Endothelial cell of umbilical vein (primary cell): ENCODE measurements at regions not wholly inside any gene's neighbourhood (a gene's known extent, or its start where the extent isn't known, plus 50 kb on each side); places are given as distances from the start of the nearest gene placed in this dataset.

ENCODE experiments used
- BruUV-seq: library from RNA; stranded (reverse); fragments of 400-500 nt; replicated peaks from 2 replicates; lab custom pipeline; 2021; lab: Mats Ljungman, UMichigan
- CTCF ChIA-PET: fragments of 300-600, 350-600 bp; sonication (Branson Sonifier 250); formaldehyde crosslinking; loops from one replicate; lab custom pipeline; 2021; ENCODE audit warnings: antibody characterized with exemption, inconsistent platforms; lab: Charles Lee
- POLR2A ChIA-PET: fragments of 300-600, 350-600 bp; sonication (Branson Sonifier 250); formaldehyde crosslinking; loops from one replicate; lab custom pipeline; 2021; ENCODE audit warnings: antibody characterized with exemption, inconsistent platforms; lab: Charles Lee
- DNase-seq: peaks from one replicate; pipeline ENCODE4 v3.0.0-alpha.2; 2011; ENCODE audit warnings: low read depth, low spot score
- FAIRE-seq: peaks from 2 replicates; lab custom pipeline; 2011; peaks lifted over from hg19 to GRCh38; lab: Jason Lieb, UNC
- H2AFZ ChIP-seq: 2 replicates; pipeline ENCODE4 v1.6.0; 2012; ENCODE audit warnings: low read depth, low read length, control low read depth, inconsistent platforms
- H3K27ac ChIP-seq: 2 replicates; pipeline ENCODE4 v1.5.1; 2011; ENCODE audit warnings: low read depth, mild to moderate bottlenecking, control low read depth, low read length, moderate library complexity; ENCODE audit not compliant: insufficient read depth
- H3K27me3 ChIP-seq, 2 experiments: 2 replicates each; pipeline versions ENCODE4 v1.6.0 to v1.6.1; 2011; ENCODE audit warnings: low read length in 2 of 2, mixed read lengths in 1 of 2; ENCODE audit not compliant: control insufficient read depth in 2 of 2, insufficient read depth in 2 of 2
- H3K36me3 ChIP-seq, 2 experiments: 2 replicates in 1 of 2; 3 replicates in 1 of 2; pipeline ENCODE4 v1.5.1; 2011; ENCODE audit warnings: low read length in 2 of 2, mild to moderate bottlenecking in 1 of 2, moderate library complexity in 1 of 2; ENCODE audit not compliant: control insufficient read depth in 2 of 2, insufficient read depth in 2 of 2; ENCODE audit errors: extremely low read depth in 1 of 2
- H3K4me1 ChIP-seq: 3 replicates; pipeline ENCODE4 v1.5.1; 2011; ENCODE audit warnings: mild to moderate bottlenecking, low read length; ENCODE audit not compliant: control insufficient read depth, insufficient read depth; ENCODE audit errors: extremely low read depth
- H3K4me2 ChIP-seq: 2 replicates; pipeline ENCODE4 v1.6.1; 2011; ENCODE audit warnings: low read length, control low read depth, mixed read lengths; ENCODE audit not compliant: insufficient read depth
- H3K4me3 ChIP-seq, 3 experiments: fragments of 200-600 bp in 1 of 3; sonication (generic), shearing (Covaris generic) in 1 of 3; replicated peaks in 1 of 3; 2 replicates each; pipeline ENCODE4 v1.5.1; 2011 to 2016; ENCODE audit warnings: control low read depth in 3 of 3, low read length in 3 of 3, mild to moderate bottlenecking in 2 of 3, inconsistent platforms in 1 of 3, low read depth in 1 of 3, moderate library complexity in 1 of 3; ENCODE audit not compliant: insufficient read depth in 1 of 3
- H3K79me2 ChIP-seq: 2 replicates; pipeline ENCODE4 v1.6.0; 2012; ENCODE audit warnings: low read length, inconsistent platforms; ENCODE audit not compliant: control insufficient read depth, insufficient read depth
- H3K9ac ChIP-seq: replicated peaks from 2 replicates; pipeline ENCODE3; 2011; ENCODE audit warnings: low read length, control low read depth; ENCODE audit not compliant: insufficient read depth; ENCODE audit errors: extremely low read depth
- H3K9me1 ChIP-seq: replicated peaks from 3 replicates; pipeline ENCODE4 v1.6.0; 2011; ENCODE audit warnings: mild to moderate bottlenecking, low read length; ENCODE audit not compliant: control insufficient read depth, insufficient read depth; ENCODE audit errors: extremely low read depth
- H3K9me3 ChIP-seq: replicated peaks from 2 replicates; pipeline ENCODE4 v1.5.1; 2012; ENCODE audit warnings: low read length, inconsistent platforms; ENCODE audit not compliant: control insufficient read depth, insufficient read depth
- H4K20me1 ChIP-seq: replicated peaks from 2 replicates; pipeline ENCODE3; 2011; ENCODE audit warnings: mild to moderate bottlenecking, low read length; ENCODE audit not compliant: control insufficient read depth, insufficient read depth; ENCODE audit errors: extremely low read depth
- EZH2 ChIP-seq: IDR thresholded peaks from 2 replicates; pipeline ENCODE4 v1.6.1; 2012; ENCODE audit warnings: borderline replicate concordance, low read depth, mild to moderate bottlenecking, moderate library complexity, low read length, inconsistent platforms; ENCODE audit not compliant: severe bottlenecking
- FOS ChIP-seq: IDR thresholded peaks from 2 replicates; pipeline ENCODE4 v1.6.1; 2011; ENCODE audit warnings: mild to moderate bottlenecking, low read length, moderate library complexity, borderline replicate concordance; ENCODE audit not compliant: insufficient read depth
- GATA2 ChIP-seq: IDR thresholded peaks from 2 replicates; pipeline ENCODE4 v1.7.0; 2011; ENCODE audit warnings: low read depth, mild to moderate bottlenecking, moderate library complexity, mixed read lengths, low read length; ENCODE audit not compliant: insufficient read length, insufficient read depth
- JUN ChIP-seq: IDR thresholded peaks from 2 replicates; pipeline ENCODE4 v1.6.1; 2011; ENCODE audit warnings: borderline replicate concordance, low read depth; ENCODE audit not compliant: insufficient read length, insufficient read depth
- MYC ChIP-seq: IDR thresholded peaks from one replicate; pipeline ENCODE4 v1.6.1; 2011; ENCODE audit warnings: mild to moderate bottlenecking, low read depth, low read length
- POLR2A ChIP-seq: IDR thresholded peaks from 2 replicates; pipeline ENCODE4 v1.6.1; 2012; ENCODE audit warnings: low read depth, mild to moderate bottlenecking, control low read depth, low read length
- POLR2AphosphoS5 ChIP-seq: IDR thresholded peaks from 2 replicates; pipeline ENCODE4 v1.6.1; 2012; ENCODE audit warnings: low read depth, mild to moderate bottlenecking, control low read depth, low read length, moderate library complexity; ENCODE audit not compliant: insufficient read depth
- dilution Hi-C: fragments of 300-500 bp; cut with MboI; formaldehyde crosslinking; loops from one replicate; pipeline ENCODE4 v1.15.0; 2019; ENCODE audit warnings: low sequenced_read_pairs; ENCODE audit not compliant: extremely low pct_ligation_motif_present
- intact Hi-C: fragments of 100-400 bp; cut with micrococcal nuclease; formaldehyde crosslinking; loops from one replicate; pipeline ENCODE4 v1.10.0; 2022
- TF ChIP-seq, protein P1 (sequence below), 2 donors: IDR thresholded peaks; 1 replicate in 1 of 2; 2 replicates in 1 of 2; pipeline ENCODE4 v1.5.1; 2011; ENCODE audit warnings: low read length in 2 of 2, mild to moderate bottlenecking in 2 of 2, moderate library complexity in 2 of 2, control low read depth in 1 of 2, inconsistent platforms in 1 of 2, low read depth in 1 of 2; ENCODE audit not compliant: insufficient read depth in 1 of 2; ENCODE audit errors: extremely low read depth in 1 of 2
- TF ChIP-seq, protein P2 (sequence below): IDR thresholded peaks from 2 replicates; pipeline ENCODE4 v1.6.1; 2011; ENCODE audit not compliant: insufficient read depth, insufficient read length

DNA sequence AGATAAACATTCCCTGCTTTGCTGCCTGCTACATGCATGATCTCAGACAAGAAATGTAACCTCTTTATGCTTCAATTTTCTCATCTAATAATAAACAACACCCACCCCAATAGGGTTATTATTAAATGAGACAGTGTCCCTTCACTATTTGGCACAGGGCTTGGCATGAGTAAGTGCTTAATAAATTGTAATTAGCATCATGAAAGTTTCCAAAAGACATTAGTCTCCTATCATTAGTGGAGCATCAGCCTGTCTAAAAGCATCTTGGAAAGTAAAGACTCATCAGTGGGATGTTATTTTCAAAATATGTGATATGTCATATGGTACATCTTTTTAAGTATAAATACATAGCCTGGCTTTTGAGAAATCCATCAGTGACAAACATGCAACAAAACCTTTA, 275.0 kb downstream of the ZEB2 start:
- Histone ChIP-seq H2AFZ (no peak overlapping the region), H4K20me1 (no peaks in the 10 kb centered on the region), H3K36me3 (no peaks in the 10 kb centered on the region), H3K27me3 (no peaks in the 10 kb centered on the region), H3K79me2 (no peaks in the 10 kb centered on the region), H3K4me3 (no peak overlapping the region), H3K9ac (no peak overlapping the region), H3K27ac (no peak overlapping the region), H3K4me1 (no peaks in the 10 kb centered on the region), H3K9me3 (no peaks in the 10 kb centered on the region), H3K4me2 (no peak overlapping the region), H3K9me1 (no peaks in the 10 kb centered on the region)
- TF ChIP-seq FOS (no peak), POLR2A (no peak), MYC (no peak), EZH2 (no peak), GATA2 (no peak), JUN (no peak), POLR2AphosphoS5 (no peak)
- TF ChIP-seq, protein P1, sequence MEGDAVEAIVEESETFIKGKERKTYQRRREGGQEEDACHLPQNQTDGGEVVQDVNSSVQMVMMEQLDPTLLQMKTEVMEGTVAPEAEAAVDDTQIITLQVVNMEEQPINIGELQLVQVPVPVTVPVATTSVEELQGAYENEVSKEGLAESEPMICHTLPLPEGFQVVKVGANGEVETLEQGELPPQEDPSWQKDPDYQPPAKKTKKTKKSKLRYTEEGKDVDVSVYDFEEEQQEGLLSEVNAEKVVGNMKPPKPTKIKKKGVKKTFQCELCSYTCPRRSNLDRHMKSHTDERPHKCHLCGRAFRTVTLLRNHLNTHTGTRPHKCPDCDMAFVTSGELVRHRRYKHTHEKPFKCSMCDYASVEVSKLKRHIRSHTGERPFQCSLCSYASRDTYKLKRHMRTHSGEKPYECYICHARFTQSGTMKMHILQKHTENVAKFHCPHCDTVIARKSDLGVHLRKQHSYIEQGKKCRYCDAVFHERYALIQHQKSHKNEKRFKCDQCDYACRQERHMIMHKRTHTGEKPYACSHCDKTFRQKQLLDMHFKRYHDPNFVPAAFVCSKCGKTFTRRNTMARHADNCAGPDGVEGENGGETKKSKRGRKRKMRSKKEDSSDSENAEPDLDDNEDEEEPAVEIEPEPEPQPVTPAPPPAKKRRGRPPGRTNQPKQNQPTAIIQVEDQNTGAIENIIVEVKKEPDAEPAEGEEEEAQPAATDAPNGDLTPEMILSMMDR (IDR thresholded peaks at IDR 0.05; ENCODE audit: extremely low read depth in 1 of 2, insufficient read depth in 1 of 2, low read depth in 1 of 2, low read length in 2 of 2) = no peak
- TF ChIP-seq, protein P2, sequence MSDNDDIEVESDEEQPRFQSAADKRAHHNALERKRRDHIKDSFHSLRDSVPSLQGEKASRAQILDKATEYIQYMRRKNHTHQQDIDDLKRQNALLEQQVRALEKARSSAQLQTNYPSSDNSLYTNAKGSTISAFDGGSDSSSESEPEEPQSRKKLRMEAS = no peak
- dilution Hi-C loops = no loop called here
- BruUV-seq = no TSS peak
- intact Hi-C loops = no loop called here
- POLR2A ChIA-PET = no interaction called here
- DNase-seq (no peak), FAIRE-seq (peak; percentile 28)
- CTCF ChIA-PET = no interaction called here
